NCI-H1048 (cell line): ENCODE measurements at regions not wholly inside any gene's neighbourhood (a gene's known extent, or its start where the extent isn't known, plus 50 kb on each side); places are given as distances from the start of the nearest gene placed in this dataset.

Experiments
- DNase-seq: peaks from one replicate; lab custom pipeline; 2025; lab: John Stamatoyannopoulos, UW

GRCh38 chr11:131302836-131303235 is 67.6 kb upstream of the NTM start:
- no peak for DNase-seq

DNA sequence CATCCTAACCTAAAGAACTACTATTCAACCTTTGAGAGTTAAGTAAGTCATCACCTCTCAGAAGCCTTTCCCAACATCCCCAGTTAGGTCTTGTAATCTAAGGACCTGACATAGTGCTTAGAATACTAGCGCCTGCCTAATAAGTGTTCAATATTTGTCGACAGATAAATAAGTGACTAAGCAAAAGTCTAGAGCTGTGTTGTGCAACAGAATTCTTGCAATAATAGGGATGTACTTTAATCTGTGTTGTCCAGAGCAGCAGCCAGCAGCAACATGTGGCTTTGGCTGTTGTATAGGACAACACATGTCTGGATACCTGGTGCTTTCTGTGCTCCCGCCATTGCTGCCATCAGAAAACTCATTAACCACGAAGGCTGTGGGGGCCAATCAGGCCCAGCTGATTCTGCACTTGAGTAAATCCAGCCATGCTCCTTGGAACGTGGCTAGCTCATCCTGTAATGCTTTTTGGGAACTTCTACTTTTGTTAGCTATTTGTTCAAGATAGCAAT is 66.8 kb upstream of the NTM start:
- DNase-seq = no peak

DNA sequence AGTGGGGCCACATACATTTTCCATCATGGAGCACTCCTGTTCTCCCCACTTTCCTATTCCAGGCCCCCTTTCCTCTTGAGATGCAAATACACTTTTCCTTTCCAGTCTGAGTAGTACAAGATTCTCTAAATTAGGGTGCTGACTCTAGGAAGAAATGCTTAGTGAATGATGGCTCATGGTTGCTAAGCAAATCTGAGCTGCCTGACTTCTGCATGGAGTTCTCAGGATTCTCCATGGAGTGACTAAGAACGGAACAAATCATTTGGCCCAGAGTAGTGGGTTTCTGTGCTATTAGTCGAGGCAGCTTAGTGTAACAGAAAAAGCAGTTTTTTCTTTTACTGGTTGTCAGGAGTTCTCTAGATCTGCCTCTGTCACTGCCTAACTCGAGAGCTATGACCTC is 65.4 kb upstream of the NTM start:
- no peak for DNase-seq

GRCh38 chr11:131307506-131307905 is 62.9 kb upstream of the NTM start:
- no peak for DNase-seq

- DNase-seq = no peak
These were observed 60.6 kb upstream of the NTM start for GRCh38 chr11:131309776-131310175.

- no peak for DNase-seq
These were observed 58.5 kb upstream of the NTM start for GRCh38 chr11:131311776-131312514.
